ENCODE measurements at regions not wholly inside any gene's neighbourhood (a gene's known extent, or its start where the extent isn't known, plus 50 kb on each side); places are given as distances from the start of the nearest gene placed in this dataset.

DNA sequence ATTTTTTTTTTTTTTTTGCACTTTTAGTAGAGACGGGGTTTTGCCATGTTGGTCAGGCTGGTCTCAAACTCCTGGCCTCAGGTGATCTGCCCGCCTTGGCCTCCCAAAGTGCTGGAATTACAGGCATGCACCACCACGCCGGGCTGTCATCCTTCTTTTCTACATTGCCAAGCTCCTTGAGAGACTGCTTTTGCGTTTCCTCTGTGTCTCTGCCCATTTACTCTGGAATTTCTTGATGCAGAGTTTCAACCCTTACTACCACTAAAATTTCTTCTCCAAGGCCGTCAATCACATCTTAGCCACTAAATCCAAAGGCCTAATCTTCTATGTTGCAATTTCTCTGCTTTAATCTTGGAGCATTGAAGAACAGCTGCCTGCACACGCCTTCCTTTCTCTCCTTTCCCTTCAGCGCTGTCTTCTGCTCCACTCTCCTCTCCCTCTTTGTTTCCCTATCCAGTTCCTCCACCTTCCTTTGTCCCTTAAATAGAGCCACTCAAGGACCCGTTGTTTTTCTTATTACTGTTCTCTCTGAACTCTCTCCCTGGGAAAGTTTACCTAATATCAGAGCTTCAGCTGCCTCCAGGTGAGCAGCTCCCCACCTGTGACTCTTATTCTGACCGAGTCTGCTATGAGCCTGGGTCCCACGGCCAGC is 98.8 kb downstream of the SLC35B3 start:
- Mint-ChIP-seq H3K9me3 (no peaks in the 10 kb centered on the region), H3K36me3 (ENCODE audit: insufficient read depth in 1 of 3, low read depth in 3 of 3) (no peaks in the 10 kb centered on the region), H3K27me3 (ENCODE audit: low read depth) (no peaks in the 10 kb centered on the region), H3K4me3 (no peak overlapping the region), H3K27ac (no peak overlapping the region), H3K4me1 (peaks cover 4% of the 10 kb centered on the region in 2 experiments; a peak in 3 of 4 replicates)
- no peak overlapping the region for H2AK5ac ChIP-seq (ENCODE audit: insufficient read length, low read length)
- H3K23ac ChIP-seq (ENCODE audit: insufficient read length, low read depth, low read length): no peak overlapping the region
- no peak for TF ChIP-seq CTCF (conservative IDR thresholded peaks at IDR 0.05)
- no peak overlapping the region for H3K4ac ChIP-seq (ENCODE audit: low read depth, low read length)
- H3K79me2 ChIP-seq (ENCODE audit: insufficient read depth, low read length): no peaks in the 10 kb centered on the region
- no peaks in the 10 kb centered on the region for H3K27me3 ChIP-seq (ENCODE audit: insufficient read depth, low read length)
- H4K8ac ChIP-seq (replicated peaks; ENCODE audit: insufficient read length, low read depth, low read length): no peak overlapping the region
- no peaks in the 10 kb centered on the region for H4K20me1 ChIP-seq (ENCODE audit: control insufficient read depth, insufficient read depth, insufficient read length)
- no peak for DNase-seq
- H3K4me1 ChIP-seq (ENCODE audit: insufficient read depth, low read length): no peaks in the 10 kb centered on the region; the same call in 1 of the 2 replicates
- H4K5ac ChIP-seq (ENCODE audit: insufficient read length, low read depth, low read length): no peak overlapping the region
- no peak overlapping the region for H3K9ac ChIP-seq (ENCODE audit: extremely low read depth, insufficient read length, low read length)
- H2AFZ ChIP-seq (ENCODE audit: low read length): no peak overlapping the region
- no peaks in the 10 kb centered on the region for H3K23me2 ChIP-seq (ENCODE audit: insufficient read length, low read depth, low read length, poor library complexity, severe bottlenecking)
- H3T11ph ChIP-seq (ENCODE audit: low read length): no peak overlapping the region
- H4K91ac ChIP-seq (ENCODE audit: insufficient read length, low read depth, low read length): no peak overlapping the region
- H3K27ac ChIP-seq (ENCODE audit: insufficient read length, low read depth, low read length): no peak overlapping the region
- H3K14ac ChIP-seq (ENCODE audit: insufficient read depth, low read length): no peak overlapping the region
- H3K56ac ChIP-seq (ENCODE audit: insufficient read length, low read depth, low read length): no peak overlapping the region
- no peak overlapping the region for H2BK5ac ChIP-seq (ENCODE audit: insufficient read length, low read length)
- no peaks in the 10 kb centered on the region for H3K79me1 ChIP-seq (ENCODE audit: insufficient read depth, low read depth, low read length, poor library complexity, severe bottlenecking)
- H3K9me3 ChIP-seq (ENCODE audit: control insufficient read depth, low read depth, low read length): no peaks in the 10 kb centered on the region
- H2BK120ac ChIP-seq (ENCODE audit: low read depth, low read length, poor library complexity, severe bottlenecking): no peak overlapping the region
- H2BK20ac ChIP-seq (ENCODE audit: low read depth, low read length, poor library complexity, severe bottlenecking): no peak overlapping the region
- H2BK12ac ChIP-seq (ENCODE audit: insufficient read length, low read depth, low read length): no peak overlapping the region
- H3K4me2 ChIP-seq (ENCODE audit: insufficient read depth, insufficient read length, low read length): no peak overlapping the region
- H2BK15ac ChIP-seq (ENCODE audit: low read depth, low read length): no peak overlapping the region
- no CpG with 5 or more reads among the region's 11 CpGs for WGBS (ENCODE audit: extremely low coverage, insufficient read length, low lambda C conversion rate)
- H3K18ac ChIP-seq (ENCODE audit: insufficient read length, low read depth, low read length): no peak overlapping the region

Measured in H9 (cell line).